ENCODE measurements at regions not wholly inside any gene's neighbourhood (a gene's known extent, or its start where the extent isn't known, plus 50 kb on each side); places are given as distances from the start of the nearest gene placed in this dataset.

DNA sequence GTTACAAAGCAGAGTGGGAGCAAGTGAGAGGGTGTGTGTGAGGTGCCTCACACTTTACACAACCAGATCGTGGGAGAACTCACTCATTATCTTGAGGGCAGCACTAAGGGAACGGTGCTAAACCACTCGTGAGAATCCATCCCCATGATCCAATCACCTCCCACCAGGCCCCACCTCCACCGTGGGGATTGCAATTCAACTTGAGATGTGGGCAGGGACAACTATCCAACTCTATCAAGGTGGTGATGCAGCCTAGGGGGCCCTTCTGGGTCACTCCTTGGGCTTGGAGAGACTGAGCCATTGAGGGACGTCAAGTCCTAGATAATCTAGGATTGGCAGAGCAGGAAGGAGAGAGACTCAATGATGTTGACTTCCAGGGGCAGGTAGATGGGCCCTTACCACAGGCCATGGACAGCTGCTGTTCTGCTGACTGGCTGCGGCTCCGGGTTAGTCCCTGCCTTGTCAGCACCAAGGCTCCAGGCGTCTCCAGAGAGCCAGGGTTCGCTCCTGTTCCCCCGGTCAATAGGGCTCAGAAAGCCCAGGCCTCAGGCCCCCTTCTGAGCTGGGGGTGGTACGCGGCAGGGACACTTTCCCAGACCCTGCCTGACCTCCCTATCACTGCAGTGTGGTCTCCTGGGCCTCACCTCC, 193.2 kb upstream of the HS6ST1 start:
- TF ChIP-seq EZH2 (IDR thresholded peaks at IDR 0.05; ENCODE audit: borderline replicate concordance, low read depth, low read length, severe bottlenecking): no peak
- TF ChIP-seq, protein P1, sequence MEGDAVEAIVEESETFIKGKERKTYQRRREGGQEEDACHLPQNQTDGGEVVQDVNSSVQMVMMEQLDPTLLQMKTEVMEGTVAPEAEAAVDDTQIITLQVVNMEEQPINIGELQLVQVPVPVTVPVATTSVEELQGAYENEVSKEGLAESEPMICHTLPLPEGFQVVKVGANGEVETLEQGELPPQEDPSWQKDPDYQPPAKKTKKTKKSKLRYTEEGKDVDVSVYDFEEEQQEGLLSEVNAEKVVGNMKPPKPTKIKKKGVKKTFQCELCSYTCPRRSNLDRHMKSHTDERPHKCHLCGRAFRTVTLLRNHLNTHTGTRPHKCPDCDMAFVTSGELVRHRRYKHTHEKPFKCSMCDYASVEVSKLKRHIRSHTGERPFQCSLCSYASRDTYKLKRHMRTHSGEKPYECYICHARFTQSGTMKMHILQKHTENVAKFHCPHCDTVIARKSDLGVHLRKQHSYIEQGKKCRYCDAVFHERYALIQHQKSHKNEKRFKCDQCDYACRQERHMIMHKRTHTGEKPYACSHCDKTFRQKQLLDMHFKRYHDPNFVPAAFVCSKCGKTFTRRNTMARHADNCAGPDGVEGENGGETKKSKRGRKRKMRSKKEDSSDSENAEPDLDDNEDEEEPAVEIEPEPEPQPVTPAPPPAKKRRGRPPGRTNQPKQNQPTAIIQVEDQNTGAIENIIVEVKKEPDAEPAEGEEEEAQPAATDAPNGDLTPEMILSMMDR (IDR thresholded peaks at IDR 0.05; ENCODE audit: extremely low read depth in 1 of 2, insufficient read depth in 1 of 2, low read depth in 1 of 2, low read length in 2 of 2): no peak
- TF ChIP-seq POLR2AphosphoS5 (IDR thresholded peaks at IDR 0.05; ENCODE audit: insufficient read depth, low read depth, low read length): no peak
- no peak for TF ChIP-seq POLR2A (IDR thresholded peaks at IDR 0.05; ENCODE audit: low read depth, low read length)
- TF ChIP-seq JUN (IDR thresholded peaks at IDR 0.05; ENCODE audit: borderline replicate concordance, insufficient read depth, insufficient read length, low read depth): no peak
